NT2/D1 (cell line): ENCODE measurements at regions not wholly inside any gene's neighbourhood (a gene's known extent, or its start where the extent isn't known, plus 50 kb on each side); places are given as distances from the start of the nearest gene placed in this dataset.

Experiments used
- SUZ12 ChIP-seq: IDR thresholded peaks from 2 replicates; pipeline ENCODE4 v1.6.1; 2011; ENCODE audit not compliant: insufficient read length, insufficient read depth; ENCODE audit errors: extremely low read depth
- YY1 ChIP-seq: IDR thresholded peaks from 2 replicates; pipeline ENCODE4 v1.6.1; 2011; ENCODE audit not compliant: insufficient read length, insufficient read depth

GRCh38 chrX:96425200-96425599 lies 259.4 kb upstream of the DIAPH2 start:
- no peak for TF ChIP-seq SUZ12
- no peak for TF ChIP-seq YY1
